OCI-LY7 (cell line): ENCODE measurements at regions not wholly inside any gene's neighbourhood (a gene's known extent, or its start where the extent isn't known, plus 50 kb on each side); places are given as distances from the start of the nearest gene placed in this dataset.

Experiments used
- BruUV-seq: library from RNA; stranded (reverse); fragments of 400-500 nt; replicated peaks from 2 replicates; lab custom pipeline; 2021; lab: Mats Ljungman, UMichigan
- CTCF ChIA-PET: fragments of 300-600 bp; sonication (Branson Sonifier 250); formaldehyde crosslinking; loops from one replicate; lab custom pipeline; 2022; ENCODE audit warnings: antibody characterized with exemption; ENCODE audit not compliant: unreplicated experiment; lab: Charles Lee
- POLR2A ChIA-PET: fragments of 300-600 bp; sonication (Branson Sonifier 250); formaldehyde crosslinking; loops from one replicate; lab custom pipeline; 2022; ENCODE audit warnings: antibody characterized with exemption; lab: Charles Lee
- DNase-seq: peaks from one replicate; pipeline ENCODE4 v3.0.0-alpha.2; 2015; ENCODE audit warnings: low spot score
- H2AFZ ChIP-seq: fragments of 200-600 bp; sonication (generic), shearing (Covaris generic); 2 replicates; pipeline ENCODE4 v1.6.1; 2014; ENCODE audit warnings: mild to moderate bottlenecking, antibody characterized with exemption, low read length, moderate library complexity
- H3K27ac ChIP-seq: fragments of 200-600 bp; sonication (generic); 2 replicates; pipeline ENCODE4 v1.5.1; 2014; ENCODE audit warnings: mixed run types, low read depth, mild to moderate bottlenecking, moderate library complexity, low read length, inconsistent platforms; ENCODE audit not compliant: poor library complexity, severe bottlenecking
- H3K36me3 ChIP-seq: fragments of 200-600 bp; sonication (generic); 2 replicates; pipeline ENCODE4 v1.6.1; 2014; ENCODE audit warnings: mild to moderate bottlenecking, antibody characterized with exemption, low read length, moderate library complexity, mixed read lengths; ENCODE audit not compliant: insufficient read depth
- H3K4me1 ChIP-seq: fragments of 200-600 bp; sonication (generic); 2 replicates; pipeline ENCODE4 v1.5.1; 2014; ENCODE audit warnings: mild to moderate bottlenecking, low read length; ENCODE audit not compliant: insufficient read depth, poor library complexity, severe bottlenecking
- H3K4me2 ChIP-seq: fragments of 200-600 bp; sonication (generic); 2 replicates; pipeline ENCODE4 v1.6.1; 2014; ENCODE audit warnings: mild to moderate bottlenecking, low read length
- H3K4me3 ChIP-seq: fragments of 200-600 bp; sonication (generic); 2 replicates; pipeline ENCODE4 v1.5.1; 2014; ENCODE audit warnings: mild to moderate bottlenecking, low read depth, low read length; ENCODE audit not compliant: poor library complexity, severe bottlenecking
- H3K79me2 ChIP-seq: fragments of 200-600 bp; sonication (generic); 2 replicates; pipeline ENCODE4 v1.6.1; 2016; ENCODE audit warnings: low read depth, mild to moderate bottlenecking, low read length, moderate library complexity, mixed read lengths; ENCODE audit not compliant: insufficient read depth
- H3K9me2 ChIP-seq: fragments of 200-600 bp; sonication (generic); 2 replicates; pipeline ENCODE4 v1.6.1; 2016; ENCODE audit warnings: mild to moderate bottlenecking, low read length, mixed read lengths; ENCODE audit not compliant: insufficient read depth
- H3K9me3 ChIP-seq: fragments of 200-600 bp; sonication (generic); 2 replicates; pipeline ENCODE4 v1.6.1; 2014; ENCODE audit warnings: mild to moderate bottlenecking, mixed run types, low read length, mixed read lengths
- H4K20me1 ChIP-seq: fragments of 200-600 bp; sonication (generic); 2 replicates; pipeline ENCODE4 v1.6.1; 2014; ENCODE audit warnings: mild to moderate bottlenecking, antibody characterized with exemption, low read length, moderate library complexity, mixed read lengths; ENCODE audit not compliant: insufficient read depth
- EZH2phosphoT487 ChIP-seq: fragments of 200-600 bp; sonication (generic); IDR thresholded peaks from 2 replicates; pipeline ENCODE4 v1.6.1; 2018; ENCODE audit warnings: low read depth, borderline replicate concordance, mild to moderate bottlenecking, mixed run types, antibody characterized with exemption, low read length, moderate library complexity, mixed read lengths
- intact Hi-C: fragments of 100-400 bp; cut with micrococcal nuclease; formaldehyde crosslinking; loops from one replicate; pipeline ENCODE4 v1.10.0; 2022; ENCODE audit not compliant: unreplicated experiment
- TF ChIP-seq, protein P1 (sequence below): fragments of 200-600 bp; sonication (generic); conservative IDR thresholded peaks from 2 replicates; pipeline ENCODE4 v1.5.1; 2014; ENCODE audit warnings: mild to moderate bottlenecking, antibody characterized with exemption, low read length, moderate library complexity, mixed read lengths

DNA sequence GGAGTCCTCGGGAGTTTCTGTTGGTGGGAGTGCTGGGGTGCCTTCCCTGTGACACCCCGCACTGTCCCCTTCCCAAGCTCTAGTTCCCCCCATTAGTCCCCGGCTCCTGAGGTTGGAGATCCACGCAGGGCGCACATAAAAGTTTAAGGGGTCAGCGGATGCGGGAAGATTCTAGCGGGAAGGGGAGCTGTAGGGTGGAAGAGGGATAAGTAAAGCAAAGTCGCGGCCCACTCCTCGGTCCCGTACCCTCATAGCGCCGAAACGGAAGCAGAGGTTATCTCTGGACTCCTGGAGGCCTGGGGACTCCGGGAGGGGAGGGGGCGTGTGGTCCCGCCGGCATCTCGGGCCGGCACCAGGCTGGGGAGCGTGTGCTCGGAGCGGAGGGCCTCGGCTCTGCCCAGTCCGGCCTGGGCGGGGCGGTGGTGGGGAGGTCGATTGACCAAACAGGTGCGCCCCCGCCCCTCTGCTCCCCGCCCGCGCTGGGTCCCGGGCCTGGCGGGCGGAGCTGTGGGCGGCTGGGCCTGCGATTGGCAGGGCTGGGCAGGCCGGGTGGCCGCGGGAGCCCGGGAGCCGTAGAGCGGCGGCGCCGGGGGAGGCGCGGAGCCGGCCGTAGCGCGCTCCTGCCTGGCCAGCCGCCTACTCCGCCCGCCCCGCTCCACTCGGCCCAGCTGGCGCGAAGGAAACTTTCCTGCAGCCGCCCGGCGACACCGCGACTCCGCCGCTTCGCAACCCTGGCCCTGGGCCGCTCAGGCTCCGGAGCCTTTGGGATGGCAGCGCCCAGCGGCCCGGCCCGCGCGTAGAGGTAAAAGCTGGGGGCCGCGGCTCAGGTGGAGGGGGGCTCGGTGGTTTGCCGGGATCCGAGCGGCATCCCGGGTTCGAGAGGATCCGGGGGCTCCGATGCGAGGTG is 52.2 kb upstream of the DAB2IP start:
- no peaks in the 10 kb centered on the region for H3K9me3 ChIP-seq
- no peaks in the 10 kb centered on the region for H3K4me1 ChIP-seq
- no peak overlapping the region for H3K4me3 ChIP-seq
- DNase-seq, result no peak
- H3K9me2 ChIP-seq, result no peaks in the 10 kb centered on the region
- intact Hi-C loops, result no loop called here
- no peak overlapping the region for H3K4me2 ChIP-seq
- H3K36me3 ChIP-seq, result no peaks in the 10 kb centered on the region
- BruUV-seq, result no TSS peak
- H4K20me1 ChIP-seq, result no peaks in the 10 kb centered on the region
- no peaks in the 10 kb centered on the region for H3K79me2 ChIP-seq
- no peak overlapping the region for H3K27ac ChIP-seq
- POLR2A ChIA-PET, result no interaction called here
- TF ChIP-seq EZH2phosphoT487, result no peak
- no peak overlapping the region for H2AFZ ChIP-seq
- CTCF ChIA-PET, result no interaction called here

DNA sequence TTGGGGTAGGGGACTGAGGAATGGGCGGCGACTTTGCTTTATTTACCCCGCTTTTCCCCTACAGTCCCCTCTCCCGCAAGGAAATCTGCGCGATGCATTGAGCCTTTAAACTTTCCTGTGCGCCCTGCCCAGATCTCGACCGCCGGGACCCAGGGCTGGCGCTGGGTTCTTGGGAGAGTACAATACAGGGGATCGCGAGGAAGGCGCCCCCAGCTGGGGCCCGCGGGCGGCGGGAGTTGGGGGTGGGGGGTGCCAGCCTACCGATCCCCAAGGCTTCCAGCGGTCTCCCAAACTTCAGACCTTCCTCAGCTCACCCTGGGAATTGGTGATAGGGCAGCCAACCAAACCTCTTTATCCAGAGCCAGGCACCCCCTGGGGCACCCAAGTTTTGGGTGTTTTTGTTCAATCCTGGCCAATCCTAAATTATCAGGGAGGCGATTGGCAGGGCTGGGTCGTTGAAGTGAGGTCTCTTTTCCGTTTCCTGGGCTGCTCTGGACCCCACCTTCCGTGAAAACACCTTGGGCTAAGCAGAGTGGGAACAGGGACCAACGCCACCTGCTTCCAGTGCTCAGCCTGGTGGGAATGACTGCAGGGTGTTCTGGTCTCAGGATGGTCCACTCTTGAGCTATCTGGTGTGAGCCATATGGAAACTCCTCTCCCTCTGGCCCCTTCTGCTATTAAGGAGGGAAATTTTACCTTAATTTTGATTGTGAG is 51.4 kb upstream of the DAB2IP start:
- intact Hi-C loops, result no loop called here
- BruUV-seq, result no TSS peak
- ChIA-PET POLR2A (interaction anchor here (0.8 kb wide), 1 partner anchor 346 kb away, joined by 4 read pairs; no protein-coding TSS in a partner anchor), CTCF (no interaction called here)
- Histone ChIP-seq H4K20me1 (no peaks in the 10 kb centered on the region), H2AFZ (no peak overlapping the region), H3K4me2 (no peak overlapping the region), H3K9me3 (no peaks in the 10 kb centered on the region), H3K4me3 (no peak overlapping the region), H3K9me2 (no peaks in the 10 kb centered on the region), H3K79me2 (no peaks in the 10 kb centered on the region), H3K27ac (no peak overlapping the region), H3K36me3 (no peaks in the 10 kb centered on the region), H3K4me1 (no peaks in the 10 kb centered on the region)
- DNase-seq, result no peak
- TF ChIP-seq, protein P1, sequence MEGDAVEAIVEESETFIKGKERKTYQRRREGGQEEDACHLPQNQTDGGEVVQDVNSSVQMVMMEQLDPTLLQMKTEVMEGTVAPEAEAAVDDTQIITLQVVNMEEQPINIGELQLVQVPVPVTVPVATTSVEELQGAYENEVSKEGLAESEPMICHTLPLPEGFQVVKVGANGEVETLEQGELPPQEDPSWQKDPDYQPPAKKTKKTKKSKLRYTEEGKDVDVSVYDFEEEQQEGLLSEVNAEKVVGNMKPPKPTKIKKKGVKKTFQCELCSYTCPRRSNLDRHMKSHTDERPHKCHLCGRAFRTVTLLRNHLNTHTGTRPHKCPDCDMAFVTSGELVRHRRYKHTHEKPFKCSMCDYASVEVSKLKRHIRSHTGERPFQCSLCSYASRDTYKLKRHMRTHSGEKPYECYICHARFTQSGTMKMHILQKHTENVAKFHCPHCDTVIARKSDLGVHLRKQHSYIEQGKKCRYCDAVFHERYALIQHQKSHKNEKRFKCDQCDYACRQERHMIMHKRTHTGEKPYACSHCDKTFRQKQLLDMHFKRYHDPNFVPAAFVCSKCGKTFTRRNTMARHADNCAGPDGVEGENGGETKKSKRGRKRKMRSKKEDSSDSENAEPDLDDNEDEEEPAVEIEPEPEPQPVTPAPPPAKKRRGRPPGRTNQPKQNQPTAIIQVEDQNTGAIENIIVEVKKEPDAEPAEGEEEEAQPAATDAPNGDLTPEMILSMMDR, result no peak
- TF ChIP-seq EZH2phosphoT487, result no peak

DNA sequence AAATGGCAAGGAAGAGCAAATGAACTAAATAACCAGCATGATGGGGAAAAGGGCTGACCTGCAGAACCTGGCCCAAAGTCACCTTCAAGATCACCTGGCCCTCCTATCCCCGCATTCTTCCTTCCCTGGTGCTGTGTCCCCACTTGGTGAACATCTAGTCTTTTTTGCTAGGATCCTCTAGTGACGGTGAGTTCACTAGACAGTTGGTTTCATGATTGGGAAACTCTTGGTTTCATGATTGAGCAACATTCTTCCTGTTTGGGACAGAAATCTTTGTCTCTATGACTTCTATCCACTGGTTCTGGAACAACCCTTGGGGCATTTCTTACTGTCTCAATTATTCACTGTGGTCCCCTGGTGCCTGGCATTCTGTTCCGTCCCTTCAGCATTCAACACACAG is 50.2 kb upstream of the DAB2IP start:
- H3K36me3 ChIP-seq, result no peaks in the 10 kb centered on the region
- DNase-seq, result no peak
- ChIA-PET POLR2A (no interaction called here), CTCF (no interaction called here)
- no peaks in the 10 kb centered on the region for H4K20me1 ChIP-seq
- no peak overlapping the region for H2AFZ ChIP-seq
- no peak overlapping the region for H3K4me3 ChIP-seq
- no peak overlapping the region for H3K27ac ChIP-seq
- no peaks in the 10 kb centered on the region for H3K79me2 ChIP-seq
- no peaks in the 10 kb centered on the region for H3K4me1 ChIP-seq
- no peaks in the 10 kb centered on the region for H3K9me2 ChIP-seq
- H3K4me2 ChIP-seq, result no peak overlapping the region
- intact Hi-C loops, result no loop called here
- TF ChIP-seq, protein P1, result no peak
- no peak for TF ChIP-seq EZH2phosphoT487
- H3K9me3 ChIP-seq, result no peaks in the 10 kb centered on the region
- BruUV-seq, result no TSS peak
